Naive thymus-derived CD4-positive, alpha-beta T cell (primary cell): ENCODE measurements at regions not wholly inside any gene's neighbourhood (a gene's known extent, or its start where the extent isn't known, plus 50 kb on each side); places are given as distances from the start of the nearest gene placed in this dataset.

Source experiments
- ATAC-seq: fragments of 150-1000 bp; cut with Tn5 transposase; 2 replicates; pipeline ENCODE4 v1.10.0; 2021; ENCODE audit warnings: mild to moderate bottlenecking, moderate library complexity
- CTCF ChIA-PET: fragments of 350-600 bp; sonication (Branson Sonifier 250); formaldehyde crosslinking; loops from one replicate; lab custom pipeline; 2021; ENCODE audit warnings: antibody characterized with exemption; lab: Charles Lee
- POLR2A ChIA-PET: fragments of 350-600 bp; sonication (Branson Sonifier 250); formaldehyde crosslinking; loops from one replicate; lab custom pipeline; 2021; ENCODE audit warnings: antibody characterized with exemption, inconsistent platforms; lab: Charles Lee
- DNase-seq, 9 donors: peaks; one replicate each; pipeline versions ENCODE4 v3.0.0 to v3.0.0-alpha.2; 2020 to 2022; ENCODE audit warnings: mixed read lengths in 1 of 9
- H3K27ac ChIP-seq: one replicate; pipeline ENCODE4 v1.7.0; 2013; ENCODE audit warnings: mild to moderate bottlenecking, low read depth, low read length, moderate library complexity
- H3K27me3 ChIP-seq, 2 donors: one replicate each; pipeline ENCODE4 v1.7.0; 2013; ENCODE audit warnings: low read length in 2 of 2, mild to moderate bottlenecking in 2 of 2, moderate library complexity in 2 of 2; ENCODE audit not compliant: control insufficient read depth in 2 of 2, insufficient read depth in 2 of 2
- H3K36me3 ChIP-seq, 3 experiments: 1 replicate in 2 of 3; 2 replicates in 1 of 3; pipeline ENCODE4 v1.7.0; 2013; ENCODE audit warnings: low read length in 3 of 3, mild to moderate bottlenecking in 3 of 3, moderate library complexity in 1 of 3; ENCODE audit not compliant: insufficient read depth in 3 of 3, control insufficient read depth in 2 of 3
- H3K4me1 ChIP-seq, 2 donors: one replicate each; pipeline ENCODE4 v1.7.0; 2013; ENCODE audit warnings: low read length in 2 of 2, mild to moderate bottlenecking in 2 of 2, moderate library complexity in 1 of 2; ENCODE audit not compliant: control insufficient read depth in 2 of 2, insufficient read depth in 2 of 2
- H3K4me3 ChIP-seq: 2 replicates; pipeline ENCODE4 v1.7.0; 2013; ENCODE audit warnings: mild to moderate bottlenecking, low read length
- H3K9me3 ChIP-seq, 3 experiments: 1 replicate in 2 of 3; 2 replicates in 1 of 3; pipeline ENCODE4 v1.7.0; 2013; ENCODE audit warnings: low read length in 3 of 3; ENCODE audit not compliant: control insufficient read depth in 2 of 3
- H3K27ac Mint-ChIP-seq, 9 donors: one replicate each; pipeline ENCODE4 v1.8.0; 2020 to 2022; ENCODE audit warnings: mixed read lengths in 9 of 9, mild to moderate bottlenecking in 8 of 9, moderate library complexity in 5 of 9, inconsistent platforms in 2 of 9
- H3K27me3 Mint-ChIP-seq, 5 donors: one replicate each; pipeline ENCODE4 v1.8.0; 2021 to 2022; ENCODE audit warnings: mixed read lengths in 5 of 5, mild to moderate bottlenecking in 1 of 5
- H3K36me3 Mint-ChIP-seq, 5 donors: one replicate each; pipeline ENCODE4 v1.8.0; 2020 to 2022; ENCODE audit warnings: mixed read lengths in 5 of 5, mild to moderate bottlenecking in 3 of 5, inconsistent platforms in 1 of 5
- H3K4me1 Mint-ChIP-seq, 7 donors: one replicate each; pipeline ENCODE4 v1.8.0; 2020 to 2022; ENCODE audit warnings: mixed read lengths in 7 of 7, mild to moderate bottlenecking in 3 of 7, inconsistent platforms in 1 of 7
- H3K4me3 Mint-ChIP-seq, 10 donors: one replicate each; pipeline ENCODE4 v1.8.0; 2020 to 2022; ENCODE audit warnings: mild to moderate bottlenecking in 10 of 10, mixed read lengths in 10 of 10, moderate library complexity in 6 of 10, inconsistent platforms in 2 of 10
- H3K9me3 Mint-ChIP-seq, 11 donors: one replicate each; pipeline ENCODE4 v1.8.0; 2020 to 2022; ENCODE audit warnings: mixed read lengths in 11 of 11, mild to moderate bottlenecking in 4 of 11, inconsistent platforms in 1 of 11, moderate library complexity in 1 of 11
- intact Hi-C, 2 donors: fragments of 100-400 bp; cut with micrococcal nuclease; formaldehyde crosslinking; loops; one replicate each; pipeline ENCODE4 v1.15.1; 2023

- Mint-ChIP-seq H3K4me1 (no peaks in the 10 kb centered on the region), H3K27me3 (no peaks in the 10 kb centered on the region), H3K27ac (peak overlapping the region in 1 of 9 donors; percentile 12), H3K9me3 (peaks cover 0 to 5% (median 0%) of the 10 kb centered on the region in 11 donors), H3K36me3 (no peaks in the 10 kb centered on the region), H3K4me3 (no peak overlapping the region)
- Histone ChIP-seq H3K9me3 (no peaks in the 10 kb centered on the region), H3K4me1 (no peaks in the 10 kb centered on the region), H3K27me3 (no peaks in the 10 kb centered on the region), H3K4me3 (no peak overlapping the region), H3K27ac (no peak overlapping the region), H3K36me3 (no peaks in the 10 kb centered on the region)
- ChIA-PET CTCF (no interaction called here), POLR2A (no interaction called here)
- DNase-seq = no peak
- no peak for ATAC-seq
- intact Hi-C loops = no loop called here
Measured at GRCh38 chr12:58640314-58640713, 280.0 kb downstream of the LRIG3 start.

- ChIA-PET POLR2A (no interaction called here), CTCF (no interaction called here)
- Histone ChIP-seq H3K4me3 (no peak overlapping the region), H3K4me1 (no peaks in the 10 kb centered on the region), H3K9me3 (peaks cover 0 to 3% (median 0%) of the 10 kb centered on the region in 3 experiments), H3K27me3 (no peaks in the 10 kb centered on the region), H3K36me3 (no peaks in the 10 kb centered on the region), H3K27ac (no peak overlapping the region)
- no peak for DNase-seq
- H3K4me3 Mint-ChIP-seq = no peak overlapping the region
- no peaks in the 10 kb centered on the region for H3K36me3 Mint-ChIP-seq
- no peak overlapping the region for H3K27ac Mint-ChIP-seq
- intact Hi-C loops = no loop called here
- no peaks in the 10 kb centered on the region for H3K27me3 Mint-ChIP-seq
- H3K9me3 Mint-ChIP-seq = no peaks in the 10 kb centered on the region
- ATAC-seq = no peak
- H3K4me1 Mint-ChIP-seq = no peaks in the 10 kb centered on the region
Measured at GRCh38 chr12:58645946-58646345, 274.4 kb downstream of the LRIG3 start.

- ChIA-PET CTCF (no interaction called here), POLR2A (no interaction called here)
- H3K36me3 Mint-ChIP-seq = no peaks in the 10 kb centered on the region
- Histone ChIP-seq H3K4me3 (no peak overlapping the region), H3K27ac (no peak overlapping the region), H3K4me1 (no peaks in the 10 kb centered on the region), H3K27me3 (no peaks in the 10 kb centered on the region), H3K36me3 (no peaks in the 10 kb centered on the region), H3K9me3 (peaks cover 0 to 3% (median 0%) of the 10 kb centered on the region in 3 experiments)
- no peak overlapping the region for H3K27ac Mint-ChIP-seq
- intact Hi-C loops = no loop called here
- no peak overlapping the region for H3K4me3 Mint-ChIP-seq
- no peaks in the 10 kb centered on the region for H3K4me1 Mint-ChIP-seq
- DNase-seq = no peak
- ATAC-seq = no peak
- H3K27me3 Mint-ChIP-seq = no peaks in the 10 kb centered on the region
- peaks cover 0 to 5% (median 0%) of the 10 kb centered on the region in 11 donors for H3K9me3 Mint-ChIP-seq
Measured at GRCh38 chr12:58647495-58647894, 272.8 kb downstream of the LRIG3 start.

- POLR2A ChIA-PET = no interaction called here
- intact Hi-C loops = no loop called here
- H3K9me3 ChIP-seq = peaks cover 0 to 3% (median 0%) of the 10 kb centered on the region in 3 experiments
Measured at GRCh38 chr12:58648176-58648575, 272.1 kb downstream of the LRIG3 start.

GRCh38 chr12:58651850-58652249 is 268.5 kb downstream of the LRIG3 start:
- Mint-ChIP-seq H3K27ac (no peak overlapping the region), H3K9me3 (peaks cover 0 to 15% (median 4%) of the 10 kb centered on the region in 11 donors), H3K4me1 (no peaks in the 10 kb centered on the region), H3K27me3 (no peaks in the 10 kb centered on the region), H3K36me3 (peaks cover 0 to 4% (median 0%) of the 10 kb centered on the region in 5 donors), H3K4me3 (no peak overlapping the region)
- Histone ChIP-seq H3K4me1 (no peaks in the 10 kb centered on the region), H3K9me3 (no peaks in the 10 kb centered on the region), H3K27me3 (no peaks in the 10 kb centered on the region), H3K36me3 (no peaks in the 10 kb centered on the region), H3K27ac (no peak overlapping the region), H3K4me3 (no peak overlapping the region)
- POLR2A ChIA-PET = no interaction called here
- CTCF ChIA-PET = no interaction called here
- no peak for ATAC-seq
- intact Hi-C loops = no loop called here
- no peak for DNase-seq

More at GRCh38 chr12:58648176-58648575, 272.1 kb downstream of the LRIG3 start:
- no peaks in the 10 kb centered on the region for H3K4me1 Mint-ChIP-seq
- no peaks in the 10 kb centered on the region for H3K36me3 ChIP-seq
- CTCF ChIA-PET = interaction anchor here (0.6 kb wide), 1 partner anchor 560 kb away, joined by 3 read pairs; no protein-coding TSS in a partner anchor
- peaks cover 0 to 10% (median 3%) of the 10 kb centered on the region in 11 donors for H3K9me3 Mint-ChIP-seq
- H3K27me3 Mint-ChIP-seq = no peaks in the 10 kb centered on the region
- no peak overlapping the region for H3K27ac ChIP-seq
- H3K4me3 Mint-ChIP-seq = no peak overlapping the region
- ATAC-seq (no peak), DNase-seq (no peak)
- H3K4me3 ChIP-seq = no peak overlapping the region
- H3K36me3 Mint-ChIP-seq = no peaks in the 10 kb centered on the region
- H3K27ac Mint-ChIP-seq = no peak overlapping the region
- H3K4me1 ChIP-seq = no peaks in the 10 kb centered on the region
- H3K27me3 ChIP-seq = no peaks in the 10 kb centered on the region

GRCh38 chr12:58654021-58654420 is 266.3 kb downstream of the LRIG3 start:
- ChIA-PET CTCF (no interaction called here), POLR2A (no interaction called here)
- no peaks in the 10 kb centered on the region for H3K36me3 ChIP-seq
- H3K4me3 ChIP-seq = no peak overlapping the region
- no peak overlapping the region for H3K27ac ChIP-seq
- Mint-ChIP-seq H3K4me1 (no peaks in the 10 kb centered on the region), H3K4me3 (no peak overlapping the region), H3K9me3 (peaks cover 0 to 17% (median 5%) of the 10 kb centered on the region in 11 donors), H3K27ac (no peak overlapping the region), H3K36me3 (peaks cover 0 to 4% (median 0%) of the 10 kb centered on the region in 5 donors), H3K27me3 (no peaks in the 10 kb centered on the region)
- H3K9me3 ChIP-seq = no peaks in the 10 kb centered on the region
- intact Hi-C loops = no loop called here
- H3K27me3 ChIP-seq = no peaks in the 10 kb centered on the region
- no peaks in the 10 kb centered on the region for H3K4me1 ChIP-seq
- DNase-seq (no peak), ATAC-seq (no peak)

GRCh38 chr12:58655375-58655774 is 264.9 kb downstream of the LRIG3 start:
- intact Hi-C loops = no loop called here
- CTCF ChIA-PET = no interaction called here
- no peak overlapping the region for H3K27ac Mint-ChIP-seq
- Histone ChIP-seq H3K36me3 (no peaks in the 10 kb centered on the region), H3K4me1 (no peaks in the 10 kb centered on the region), H3K27me3 (no peaks in the 10 kb centered on the region), H3K27ac (no peak overlapping the region), H3K9me3 (no peaks in the 10 kb centered on the region), H3K4me3 (no peak overlapping the region)
- no peak for DNase-seq
- H3K4me1 Mint-ChIP-seq = no peaks in the 10 kb centered on the region
- no peak overlapping the region for H3K4me3 Mint-ChIP-seq
- no peaks in the 10 kb centered on the region for H3K27me3 Mint-ChIP-seq
- POLR2A ChIA-PET = no interaction called here
- H3K9me3 Mint-ChIP-seq = peaks cover 0 to 17% (median 6%) of the 10 kb centered on the region in 11 donors
- H3K36me3 Mint-ChIP-seq = peaks cover 0 to 4% (median 0%) of the 10 kb centered on the region in 5 donors
- no peak for ATAC-seq
